Stomach (tissue), 8 donors: ENCODE measurements at regions not wholly inside any gene's neighbourhood (a gene's known extent, or its start where the extent isn't known, plus 50 kb on each side); places are given as distances from the start of the nearest gene placed in this dataset.
"Not testable (repeated sequence)": the region's sequence is repeated elsewhere in the genome, so short reads cannot be mapped to it uniquely, and the experiment has no call there.

Source experiments
- DNase-seq, 2 donors: peaks; one replicate each; pipeline versions ENCODE4 v3.0.0 to v3.0.0-alpha.2; 2013 to 2019
- H3K27ac ChIP-seq, 5 donors: fragments of 200-600 bp in 4 of 5; sonication (generic) in 4 of 5; one replicate each; pipeline ENCODE4 v1.5.1; 2013 to 2019; ENCODE audit warnings: mild to moderate bottlenecking in 1 of 5, moderate library complexity in 1 of 5
- H3K27me3 ChIP-seq, 3 donors: fragments of 200-600 bp; sonication (generic); one replicate each; pipeline ENCODE4 v1.5.1; 2017 to 2019; ENCODE audit warnings: mixed run types in 1 of 3
- H3K36me3 ChIP-seq, 4 donors: fragments of 200-600 bp; sonication (generic); 1 replicate in 3 of 4; 2 replicates in 1 of 4; pipeline ENCODE4 v1.5.1; 2016 to 2019
- H3K4me1 ChIP-seq, 4 donors: fragments of 200-600 bp; sonication (generic); one replicate each; pipeline ENCODE4 v1.5.1; 2016 to 2019
- H3K4me3 ChIP-seq, 4 donors: fragments of 200-600 bp; sonication (generic) in 3 of 4; one replicate each; pipeline ENCODE4 v1.5.1; 2016 to 2019; ENCODE audit warnings: mild to moderate bottlenecking in 1 of 4
- H3K9me3 ChIP-seq, 4 donors: fragments of 200-600 bp; sonication (generic); one replicate each; pipeline ENCODE4 v1.5.1; 2016 to 2019
- EP300 ChIP-seq: sonication (generic); formaldehyde crosslinking; IDR thresholded peaks from one replicate; pipeline ENCODE4 v1.6.1; 2017; ENCODE audit warnings: antibody characterized with exemption
- POLR2A ChIP-seq, 4 donors: fragments of 450-650 bp; IDR thresholded peaks; one replicate each; pipeline ENCODE4 v1.6.1; 2016; ENCODE audit warnings: antibody characterized with exemption in 4 of 4, control low read depth in 2 of 4, mild to moderate bottlenecking in 1 of 4, moderate library complexity in 1 of 4
- POLR2AphosphoS5 ChIP-seq, 3 donors: sonication (generic); formaldehyde crosslinking; IDR thresholded peaks; one replicate each; pipeline ENCODE4 v1.6.1; 2016; ENCODE audit warnings: antibody characterized with exemption in 3 of 3
- WGBS, 5 donors: extraction: QIAGEN DNeasy Blood & Tissue Kit in 3 of 5; methylation state at CpG; one replicate each; pipeline versions ENCODE4 v1.1.5 to v1.1.7; 2013 to 2018; 5-methylcytosine and 5-hydroxymethylcytosine counted together
- intact Hi-C: fragments of 100-400 bp; cut with DNase I; formaldehyde crosslinking; loops from one replicate; pipeline ENCODE4 v1.15.1; 2023; ENCODE audit warnings: low total_unique reads
- TF ChIP-seq, protein P1 (sequence below), 7 experiments: fragments of 450-650 bp in 4 of 7; fragments of 200-600 bp in 3 of 7; sonication (generic) in 3 of 7; IDR thresholded peaks; one replicate each; pipeline ENCODE4 v1.5.1; 2016 to 2019; ENCODE audit warnings: antibody characterized with exemption in 7 of 7, control low read depth in 2 of 7, mild to moderate bottlenecking in 1 of 7
- donor health status: healthy with polysubstance abuse.
- donor health status: Bipolar disorder and iron deficiency.
- donor health status: healthy.

- no peak for DNase-seq
- Histone ChIP-seq H3K9me3 (no peaks in the 10 kb centered on the region), H3K27ac (no peak overlapping the region), H3K27me3 (peaks cover 0 to 8% (median 0%) of the 10 kb centered on the region in 3 donors), H3K4me3 (no peak overlapping the region), H3K36me3 (no peaks in the 10 kb centered on the region), H3K4me1 (no peaks in the 10 kb centered on the region)
- intact Hi-C loops, result no loop called here
- TF ChIP-seq POLR2A (IDR thresholded peaks at IDR 0.05), result no peak
- TF ChIP-seq, protein P1, sequence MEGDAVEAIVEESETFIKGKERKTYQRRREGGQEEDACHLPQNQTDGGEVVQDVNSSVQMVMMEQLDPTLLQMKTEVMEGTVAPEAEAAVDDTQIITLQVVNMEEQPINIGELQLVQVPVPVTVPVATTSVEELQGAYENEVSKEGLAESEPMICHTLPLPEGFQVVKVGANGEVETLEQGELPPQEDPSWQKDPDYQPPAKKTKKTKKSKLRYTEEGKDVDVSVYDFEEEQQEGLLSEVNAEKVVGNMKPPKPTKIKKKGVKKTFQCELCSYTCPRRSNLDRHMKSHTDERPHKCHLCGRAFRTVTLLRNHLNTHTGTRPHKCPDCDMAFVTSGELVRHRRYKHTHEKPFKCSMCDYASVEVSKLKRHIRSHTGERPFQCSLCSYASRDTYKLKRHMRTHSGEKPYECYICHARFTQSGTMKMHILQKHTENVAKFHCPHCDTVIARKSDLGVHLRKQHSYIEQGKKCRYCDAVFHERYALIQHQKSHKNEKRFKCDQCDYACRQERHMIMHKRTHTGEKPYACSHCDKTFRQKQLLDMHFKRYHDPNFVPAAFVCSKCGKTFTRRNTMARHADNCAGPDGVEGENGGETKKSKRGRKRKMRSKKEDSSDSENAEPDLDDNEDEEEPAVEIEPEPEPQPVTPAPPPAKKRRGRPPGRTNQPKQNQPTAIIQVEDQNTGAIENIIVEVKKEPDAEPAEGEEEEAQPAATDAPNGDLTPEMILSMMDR (IDR thresholded peaks at IDR 0.05), result no peak
- TF ChIP-seq EP300, result no peak
- no peak for TF ChIP-seq POLR2AphosphoS5 (IDR thresholded peaks at IDR 0.05)
- 63 to 74% (median 74%) methylated on average over 5 of the region's 5 CpGs for WGBS, 5 donors
These were observed 81.9 kb upstream of the SLC30A5 start for GRCh38 chr5:69011910-69012309.

DNA sequence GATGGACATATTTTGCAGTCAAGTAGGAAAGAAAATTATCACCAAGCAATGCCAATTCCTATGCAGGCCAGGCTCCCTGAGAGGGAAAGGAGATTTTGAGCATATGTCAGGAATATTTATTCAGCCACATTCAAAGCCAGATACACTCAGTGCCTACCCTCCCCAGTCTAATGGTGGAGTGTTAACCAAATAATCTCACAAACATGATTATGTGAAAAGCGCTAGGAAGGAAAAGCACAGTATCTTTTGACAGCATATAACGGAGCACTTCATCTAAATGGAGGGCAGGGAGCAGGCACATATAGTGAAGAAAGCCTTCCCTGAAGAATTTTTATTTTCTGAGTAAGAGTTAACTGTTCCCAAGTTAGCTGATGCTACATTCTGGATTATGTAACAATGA is 80.3 kb upstream of the SLC30A5 start:
- no peaks in the 10 kb centered on the region for H3K4me1 ChIP-seq
- no peak overlapping the region for H3K4me3 ChIP-seq
- no peaks in the 10 kb centered on the region for H3K36me3 ChIP-seq
- peaks cover 0 to 8% (median 0%) of the 10 kb centered on the region in 3 donors for H3K27me3 ChIP-seq
- DNase-seq, result no peak
- H3K9me3 ChIP-seq, result no peaks in the 10 kb centered on the region
- TF ChIP-seq POLR2A (IDR thresholded peaks at IDR 0.05) (no peak), POLR2AphosphoS5 (IDR thresholded peaks at IDR 0.05) (no peak), EP300 (no peak)
- TF ChIP-seq, protein P1 (IDR thresholded peaks at IDR 0.05), result no peak
- intact Hi-C loops, result no loop called here
- no peak overlapping the region for H3K27ac ChIP-seq
- WGBS, 5 donors, result 79 to 89% (median 84%) methylated on average over 2 of the region's 2 CpGs

GRCh38 chr5:69014007-69014406 is 79.8 kb upstream of the SLC30A5 start:
- H3K4me1 ChIP-seq, H3K27ac ChIP-seq, H3K27me3 ChIP-seq, intact Hi-C loops, DNase-seq, H3K4me3 ChIP-seq, H3K36me3 ChIP-seq, H3K9me3 ChIP-seq: not testable (repeated sequence)
- whole genome bisulfite sequencing, 5 donors, result 77 to 91% (median 90%) methylated on average over 2 of the region's 2 CpGs

- Histone ChIP-seq H3K4me1 (no peaks in the 10 kb centered on the region), H3K9me3 (no peaks in the 10 kb centered on the region), H3K27ac (no peak overlapping the region), H3K4me3 (no peak overlapping the region), H3K27me3 (no peaks in the 10 kb centered on the region), H3K36me3 (no peaks in the 10 kb centered on the region)
- no peak for DNase-seq
- intact Hi-C loops, result no loop called here
- TF ChIP-seq EP300, result no peak
- TF ChIP-seq, protein P1 (IDR thresholded peaks at IDR 0.05), result no peak
- TF ChIP-seq POLR2A (IDR thresholded peaks at IDR 0.05), result no peak
- no peak for TF ChIP-seq POLR2AphosphoS5 (IDR thresholded peaks at IDR 0.05)
- 68 to 78% (median 75%) methylated on average over 6 of the region's 6 CpGs for WGBS, 5 donors
These were observed 74.0 kb upstream of the SLC30A5 start for GRCh38 chr5:69019668-69020375.

GRCh38 chr5:69024241-69024651 is 69.6 kb upstream of the SLC30A5 start:
- WGBS, 5 donors, result 43 to 51% (median 47%) methylated on average over 5 of the region's 5 CpGs
- Histone ChIP-seq H3K27ac (no peak overlapping the region), H3K4me1 (no peaks in the 10 kb centered on the region), H3K4me3 (no peak overlapping the region), H3K9me3 (no peaks in the 10 kb centered on the region), H3K36me3 (no peaks in the 10 kb centered on the region), H3K27me3 (no peaks in the 10 kb centered on the region)
- intact Hi-C loops, result no loop called here
- TF ChIP-seq, protein P1 (IDR thresholded peaks at IDR 0.05), result peak in 4 of 7 experiments; percentile 23 to 43 (median 35)
- TF ChIP-seq POLR2AphosphoS5 (IDR thresholded peaks at IDR 0.05) (no peak), EP300 (no peak), POLR2A (IDR thresholded peaks at IDR 0.05) (no peak)
- DNase-seq, result peak in 1 of 2 donors; percentile 73
